GM21786 (cell line): ENCODE measurements at regions not wholly inside any gene's neighbourhood (a gene's known extent, or its start where the extent isn't known, plus 50 kb on each side); places are given as distances from the start of the nearest gene placed in this dataset.
"Not testable (repeated sequence)": the region's sequence is repeated elsewhere in the genome, so short reads cannot be mapped to it uniquely, and the experiment has no call there.

Source experiments
- ATAC-seq: cut with Tn5 transposase; IDR thresholded peaks from one replicate; pipeline ENCODE4 v1.9.1; 2021; ENCODE audit not compliant: unreplicated experiment

DNA sequence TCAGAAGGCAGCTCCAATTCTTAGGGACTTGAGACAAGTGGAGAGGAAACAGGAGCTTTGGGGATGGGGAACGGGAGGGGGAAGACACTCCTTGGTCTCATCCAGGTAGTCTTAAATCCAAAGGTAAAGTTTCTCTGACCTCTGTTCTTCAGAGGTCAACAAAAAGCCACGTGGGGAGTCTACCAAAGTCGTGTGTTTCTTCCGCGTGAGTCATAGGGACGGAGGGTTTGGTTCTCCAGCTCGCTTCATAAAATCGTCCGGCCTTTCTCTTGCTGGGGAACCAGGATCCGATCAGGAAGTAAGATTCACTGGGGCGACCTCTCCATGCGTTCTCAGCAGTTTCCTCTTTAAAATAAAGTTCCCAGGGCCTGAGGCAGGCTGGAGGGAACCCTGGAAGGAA is 275.7 kb downstream of the TCERG1L start:
- no peak for ATAC-seq

DNA sequence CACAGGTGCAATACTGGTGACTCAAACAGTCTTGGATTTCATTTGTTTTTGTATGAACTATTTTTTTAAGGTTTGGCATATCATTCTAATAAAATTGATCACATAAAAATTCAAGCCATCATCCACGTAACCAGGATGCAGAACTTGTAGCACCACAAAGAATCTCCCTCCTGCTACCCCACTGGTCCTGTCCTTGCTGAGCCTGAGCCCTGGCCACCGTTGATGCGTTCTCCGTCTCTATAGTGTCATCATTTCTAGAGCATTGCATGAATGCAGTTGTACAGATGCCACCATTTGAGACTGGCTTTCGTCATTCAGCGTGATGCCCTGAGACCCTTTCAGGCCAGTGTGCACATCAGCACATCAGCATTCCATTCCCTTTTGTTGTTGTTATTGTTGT is 273.5 kb downstream of the TCERG1L start:
- no peak for ATAC-seq

DNA sequence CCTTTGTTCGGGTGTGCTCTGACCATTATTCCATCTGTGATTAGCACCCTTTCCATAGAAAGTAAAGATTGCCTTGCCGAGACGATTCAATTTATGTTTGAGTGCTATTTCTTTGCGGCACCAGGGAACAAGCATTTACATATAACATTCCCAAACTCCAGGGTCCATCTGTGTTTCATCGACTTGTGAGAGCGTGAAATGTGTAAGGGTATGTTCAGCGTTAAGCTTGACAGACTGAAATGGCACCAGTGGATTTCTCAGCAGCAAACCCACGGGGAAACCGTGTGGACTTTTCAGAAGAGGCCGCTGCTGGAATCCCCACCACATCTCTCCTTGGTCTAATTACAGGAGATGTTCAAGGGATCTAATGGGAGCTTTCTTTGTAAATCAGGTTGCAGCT is 270.5 kb downstream of the TCERG1L start:
- no peak for ATAC-seq

DNA sequence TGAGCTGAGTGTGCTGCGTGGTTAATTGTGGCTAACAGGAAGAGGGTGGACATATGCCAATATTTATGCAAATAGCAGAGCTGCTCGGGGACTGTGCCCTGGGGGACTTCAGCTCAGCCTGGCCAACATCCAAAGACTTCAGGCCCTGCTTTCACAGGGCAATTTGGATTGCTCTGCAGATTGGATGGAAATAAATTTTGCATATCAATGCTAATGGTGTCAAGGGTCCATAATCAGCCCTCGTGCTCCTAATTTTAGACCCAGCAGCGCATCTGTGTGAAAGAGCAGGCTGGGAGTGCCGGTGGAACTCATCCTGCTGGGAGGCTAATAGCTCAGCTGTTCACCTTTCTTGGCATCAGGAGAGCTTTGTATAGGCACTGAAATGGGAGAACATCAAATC is 270.1 kb downstream of the TCERG1L start:
- no peak for ATAC-seq

DNA sequence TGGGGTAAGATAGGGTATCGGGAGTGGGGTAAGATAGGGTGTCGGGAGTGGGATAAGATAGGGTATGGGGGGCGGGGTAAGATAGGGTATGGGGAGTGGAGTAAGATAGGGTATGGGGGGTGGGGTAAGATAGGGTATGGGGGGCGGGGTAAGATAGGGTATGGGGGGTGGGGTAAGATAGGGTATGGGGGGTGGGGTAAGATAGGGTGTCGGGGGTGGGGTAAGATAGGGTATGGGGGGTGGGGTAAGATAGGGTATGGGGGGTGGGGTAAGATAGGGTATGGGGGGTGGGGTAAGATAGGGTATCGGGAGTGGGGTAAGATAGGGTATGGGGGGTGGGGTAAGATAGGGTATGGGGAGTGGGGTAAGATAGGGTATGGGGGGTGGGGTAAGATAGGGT is 269.5 kb downstream of the TCERG1L start:
- ATAC-seq: not testable (repeated sequence)
